Stimulated activated CD4-positive, alpha-beta T cell treated with anti-CD3 and anti-CD28 coated beads, TNF-alpha, amount 100 ng/mL, for 4 hours (primary cell): ENCODE measurements at regions not wholly inside any gene's neighbourhood (a gene's known extent, or its start where the extent isn't known, plus 50 kb on each side); places are given as distances from the start of the nearest gene placed in this dataset.

ENCODE experiments used
- DNase-seq, 3 experiments: peaks; one replicate each; pipeline ENCODE4 v3.0.0-alpha.2; 2020; ENCODE audit warnings: low read depth in 3 of 3

GRCh38 chr6:19150307-19150706, 686.9 kb upstream of the ID4 start:
- DNase-seq = no peak

- no peak for DNase-seq
These were observed 683.7 kb upstream of the ID4 start for GRCh38 chr6:19153270-19153980.

GRCh38 chr6:19153981-19154295, 683.2 kb upstream of the ID4 start:
- no peak for DNase-seq

- DNase-seq = no peak
These were observed 680.7 kb upstream of the ID4 start for GRCh38 chr6:19156443-19156842.

GRCh38 chr6:19157486-19157885, 679.7 kb upstream of the ID4 start:
- DNase-seq = no peak

- no peak for DNase-seq
These were observed 678.6 kb upstream of the ID4 start for GRCh38 chr6:19158586-19158985.

GRCh38 chr6:19159089-19159488, 678.1 kb upstream of the ID4 start:
- no peak for DNase-seq

- DNase-seq = no peak
These were observed 677.6 kb upstream of the ID4 start for GRCh38 chr6:19159561-19159960.

- DNase-seq = no peak
These were observed 677.0 kb upstream of the ID4 start for GRCh38 chr6:19160081-19160730.

GRCh38 chr6:19167251-19167650, 669.9 kb upstream of the ID4 start:
- no peak for DNase-seq

GRCh38 chr6:19169366-19169765, 667.8 kb upstream of the ID4 start:
- DNase-seq = no peak

GRCh38 chr6:19175023-19175422, 662.1 kb upstream of the ID4 start:
- DNase-seq = no peak

GRCh38 chr6:19180348-19181072, 656.7 kb upstream of the ID4 start:
- no peak for DNase-seq

GRCh38 chr6:19181211-19181610, 656.0 kb upstream of the ID4 start:
- DNase-seq = no peak

GRCh38 chr6:19193624-19194023, 643.5 kb upstream of the ID4 start:
- DNase-seq = no peak

- DNase-seq = no peak
These were observed 632.7 kb upstream of the ID4 start for GRCh38 chr6:19204445-19204844.

GRCh38 chr6:19205076-19205475, 632.1 kb upstream of the ID4 start:
- DNase-seq = no peak

- no peak for DNase-seq
These were observed 628.0 kb upstream of the ID4 start for GRCh38 chr6:19209202-19209601.

- DNase-seq = no peak
These were observed 626.1 kb upstream of the ID4 start for GRCh38 chr6:19210849-19211590.

GRCh38 chr6:19214231-19214630, 622.9 kb upstream of the ID4 start:
- no peak for DNase-seq

- no peak for DNase-seq
These were observed 617.2 kb upstream of the ID4 start for GRCh38 chr6:19219931-19220330.

- no peak for DNase-seq
These were observed 605.1 kb upstream of the ID4 start for GRCh38 chr6:19231878-19232561.
